ENCODE measurements at regions not wholly inside any gene's neighbourhood (a gene's known extent, or its start where the extent isn't known, plus 50 kb on each side); places are given as distances from the start of the nearest gene placed in this dataset.

DNA sequence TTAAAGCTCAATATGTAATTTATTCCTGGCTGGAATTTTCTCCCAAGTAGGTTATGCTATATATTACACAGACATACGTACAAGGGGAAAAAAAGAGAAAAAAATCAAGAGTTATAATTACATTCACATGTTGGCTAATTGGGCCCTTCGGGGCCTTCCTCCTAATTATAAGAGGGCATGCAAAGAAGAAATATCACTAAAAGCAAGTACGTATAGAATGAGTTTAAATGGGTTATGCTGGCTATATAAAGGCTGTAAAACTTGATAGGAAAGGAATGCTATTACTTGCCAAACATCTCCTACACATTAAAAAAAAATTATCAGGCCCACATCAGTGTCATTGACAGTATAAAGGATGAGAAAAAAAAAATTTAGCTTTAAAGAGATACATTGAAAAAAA lies 1396.1 kb upstream of the ADGRL4 start:
- no peaks in the 10 kb centered on the region for H3K27me3 ChIP-seq (ENCODE audit: control insufficient read depth in 3 of 3, insufficient read depth in 3 of 3, low read length in 3 of 3)
- H3K4me1 ChIP-seq (ENCODE audit: control insufficient read depth in 3 of 3, insufficient read depth in 3 of 3, low read length in 3 of 3) = no peaks in the 10 kb centered on the region
- no peaks in the 10 kb centered on the region for H3K9me3 ChIP-seq (ENCODE audit: control insufficient read depth in 3 of 3, low read length in 3 of 3)
- H3K9ac ChIP-seq (ENCODE audit: low read depth in 1 of 3, low read length in 3 of 3) = no peak overlapping the region
- H3K27ac ChIP-seq (ENCODE audit: low read depth, low read length) = no peak overlapping the region
- no peak overlapping the region for H3K4me3 ChIP-seq (ENCODE audit: low read length in 3 of 3)
- H3K36me3 ChIP-seq (ENCODE audit: control insufficient read depth in 3 of 3, insufficient read depth in 3 of 3, low read length in 3 of 3) = no peaks in the 10 kb centered on the region

DNA sequence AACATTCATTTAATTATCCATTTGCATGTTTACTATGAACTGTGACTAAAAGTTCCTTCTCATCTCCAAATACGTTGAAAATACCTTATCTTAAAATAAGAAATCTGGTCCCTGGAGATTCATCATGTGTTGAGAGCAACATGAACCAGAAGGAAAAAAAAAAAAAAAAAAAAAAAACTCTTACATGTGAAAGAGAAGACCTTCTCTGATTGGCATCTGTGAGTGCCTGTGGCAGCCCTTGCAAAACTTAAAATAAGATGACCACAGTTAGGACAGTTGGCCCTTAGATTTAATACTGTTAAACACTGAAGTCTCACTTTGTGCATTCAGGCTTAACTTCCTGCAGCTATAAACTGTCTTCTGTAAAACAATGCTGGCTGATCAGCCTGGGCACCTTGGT lies 1395.2 kb upstream of the ADGRL4 start:
- H3K36me3 ChIP-seq (ENCODE audit: control insufficient read depth in 3 of 3, insufficient read depth in 3 of 3, low read length in 3 of 3) = no peaks in the 10 kb centered on the region
- no peaks in the 10 kb centered on the region for H3K27me3 ChIP-seq (ENCODE audit: control insufficient read depth in 3 of 3, insufficient read depth in 3 of 3, low read length in 3 of 3)
- H3K4me3 ChIP-seq (ENCODE audit: low read length in 3 of 3) = no peak overlapping the region
- H3K4me1 ChIP-seq (ENCODE audit: control insufficient read depth in 3 of 3, insufficient read depth in 3 of 3, low read length in 3 of 3) = no peaks in the 10 kb centered on the region
- H3K27ac ChIP-seq (ENCODE audit: low read depth, low read length) = no peak overlapping the region
- no peak overlapping the region for H3K9ac ChIP-seq (ENCODE audit: low read depth in 1 of 3, low read length in 3 of 3)
- H3K9me3 ChIP-seq (ENCODE audit: control insufficient read depth in 3 of 3, low read length in 3 of 3) = no peaks in the 10 kb centered on the region

DNA sequence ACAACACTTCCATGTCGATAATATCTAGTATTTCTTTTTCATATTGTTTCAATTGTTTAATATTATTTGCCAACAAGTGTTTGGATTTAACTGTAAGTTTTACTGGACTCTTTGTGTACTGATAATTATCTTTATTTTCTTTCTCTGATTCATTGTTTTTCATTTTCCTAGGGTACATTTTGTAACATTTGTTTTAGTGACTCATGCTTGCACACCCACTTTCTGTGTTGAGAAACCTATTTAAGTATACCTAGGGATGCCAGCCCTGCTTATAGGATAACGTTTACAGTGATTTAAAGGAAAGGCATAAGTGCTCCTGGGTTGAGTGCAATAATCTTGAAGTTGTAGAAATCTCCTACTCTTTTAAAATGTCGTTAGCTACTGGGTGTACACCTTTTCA lies 1386.0 kb upstream of the ADGRL4 start:
- no peaks in the 10 kb centered on the region for H3K4me1 ChIP-seq (ENCODE audit: control insufficient read depth in 3 of 3, insufficient read depth in 3 of 3, low read length in 3 of 3)
- H3K9ac ChIP-seq (ENCODE audit: low read depth in 1 of 3, low read length in 3 of 3) = no peak overlapping the region
- no peak overlapping the region for H3K27ac ChIP-seq (ENCODE audit: low read depth, low read length)
- H3K27me3 ChIP-seq (ENCODE audit: control insufficient read depth in 3 of 3, insufficient read depth in 3 of 3, low read length in 3 of 3) = no peaks in the 10 kb centered on the region
- no peaks in the 10 kb centered on the region for H3K9me3 ChIP-seq (ENCODE audit: control insufficient read depth in 3 of 3, low read length in 3 of 3)
- H3K36me3 ChIP-seq (ENCODE audit: control insufficient read depth in 3 of 3, insufficient read depth in 3 of 3, low read length in 3 of 3) = no peaks in the 10 kb centered on the region
- no peak overlapping the region for H3K4me3 ChIP-seq (ENCODE audit: low read length in 3 of 3)

GRCh38 chr1:80385650-80386049 lies 1379.1 kb upstream of the ADGRL4 start:
- Histone ChIP-seq H3K27me3 (ENCODE audit: control insufficient read depth in 3 of 3, insufficient read depth in 3 of 3, low read length in 3 of 3) (no peaks in the 10 kb centered on the region), H3K9ac (ENCODE audit: low read depth in 1 of 3, low read length in 3 of 3) (no peak overlapping the region), H3K4me3 (ENCODE audit: low read length in 3 of 3) (no peak overlapping the region), H3K9me3 (ENCODE audit: control insufficient read depth in 3 of 3, low read length in 3 of 3) (no peaks in the 10 kb centered on the region), H3K4me1 (ENCODE audit: control insufficient read depth in 3 of 3, insufficient read depth in 3 of 3, low read length in 3 of 3) (no peaks in the 10 kb centered on the region), H3K27ac (ENCODE audit: low read depth, low read length) (no peak overlapping the region), H3K36me3 (ENCODE audit: control insufficient read depth in 3 of 3, insufficient read depth in 3 of 3, low read length in 3 of 3) (no peaks in the 10 kb centered on the region)

GRCh38 chr1:80384959-80385358 lies 1378.4 kb upstream of the ADGRL4 start:
- Histone ChIP-seq H3K27me3 (ENCODE audit: control insufficient read depth in 3 of 3, insufficient read depth in 3 of 3, low read length in 3 of 3) (no peaks in the 10 kb centered on the region), H3K9me3 (ENCODE audit: control insufficient read depth in 3 of 3, low read length in 3 of 3) (no peaks in the 10 kb centered on the region), H3K9ac (ENCODE audit: low read depth in 1 of 3, low read length in 3 of 3) (no peak overlapping the region), H3K27ac (ENCODE audit: low read depth, low read length) (no peak overlapping the region), H3K4me3 (ENCODE audit: low read length in 3 of 3) (no peak overlapping the region), H3K4me1 (ENCODE audit: control insufficient read depth in 3 of 3, insufficient read depth in 3 of 3, low read length in 3 of 3) (no peaks in the 10 kb centered on the region), H3K36me3 (ENCODE audit: control insufficient read depth in 3 of 3, insufficient read depth in 3 of 3, low read length in 3 of 3) (no peaks in the 10 kb centered on the region)

GRCh38 chr1:80384083-80384830 lies 1377.7 kb upstream of the ADGRL4 start:
- H3K9me3 ChIP-seq (ENCODE audit: control insufficient read depth in 3 of 3, low read length in 3 of 3) = no peaks in the 10 kb centered on the region

GRCh38 chr1:80375662-80376061 lies 1369.1 kb upstream of the ADGRL4 start:
- Histone ChIP-seq H3K27ac (ENCODE audit: low read depth, low read length) (no peak overlapping the region), H3K27me3 (ENCODE audit: control insufficient read depth in 3 of 3, insufficient read depth in 3 of 3, low read length in 3 of 3) (no peaks in the 10 kb centered on the region), H3K36me3 (ENCODE audit: control insufficient read depth in 3 of 3, insufficient read depth in 3 of 3, low read length in 3 of 3) (no peaks in the 10 kb centered on the region), H3K4me1 (ENCODE audit: control insufficient read depth in 3 of 3, insufficient read depth in 3 of 3, low read length in 3 of 3) (no peaks in the 10 kb centered on the region), H3K9ac (ENCODE audit: low read depth in 1 of 3, low read length in 3 of 3) (no peak overlapping the region), H3K9me3 (ENCODE audit: control insufficient read depth in 3 of 3, low read length in 3 of 3) (no peaks in the 10 kb centered on the region), H3K4me3 (ENCODE audit: low read length in 3 of 3) (no peak overlapping the region)

More at GRCh38 chr1:80384083-80384830, 1377.7 kb upstream of the ADGRL4 start:
- no peaks in the 10 kb centered on the region for H3K27me3 ChIP-seq (ENCODE audit: control insufficient read depth in 3 of 3, insufficient read depth in 3 of 3, low read length in 3 of 3)
- no peak overlapping the region for H3K9ac ChIP-seq (ENCODE audit: low read depth in 1 of 3, low read length in 3 of 3)
- no peak overlapping the region for H3K27ac ChIP-seq (ENCODE audit: low read depth, low read length)
- no peaks in the 10 kb centered on the region for H3K4me1 ChIP-seq (ENCODE audit: control insufficient read depth in 3 of 3, insufficient read depth in 3 of 3, low read length in 3 of 3)
- H3K4me3 ChIP-seq (ENCODE audit: low read length in 3 of 3) = no peak overlapping the region
- H3K36me3 ChIP-seq (ENCODE audit: control insufficient read depth in 3 of 3, insufficient read depth in 3 of 3, low read length in 3 of 3) = no peaks in the 10 kb centered on the region

DNA sequence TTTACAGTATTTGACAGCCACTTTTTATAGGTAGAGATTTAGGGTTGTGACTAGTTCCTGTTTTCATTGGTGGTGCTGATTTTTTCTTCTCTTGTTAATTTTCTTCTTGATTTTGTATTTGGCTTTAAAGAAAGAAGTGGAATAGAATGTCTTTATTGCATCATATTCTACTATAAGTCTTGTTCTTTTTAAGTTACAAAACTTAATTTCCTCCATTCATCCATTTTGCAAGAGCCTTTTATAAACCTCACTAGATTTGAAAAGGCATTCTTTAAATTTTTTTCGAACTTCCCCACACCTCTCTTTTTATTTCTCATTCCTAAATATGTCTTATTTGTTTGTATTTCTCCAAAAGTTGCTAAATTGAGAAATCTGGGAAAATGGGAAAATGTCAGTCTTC lies 1368.6 kb upstream of the ADGRL4 start:
- H3K36me3 ChIP-seq (ENCODE audit: control insufficient read depth in 3 of 3, insufficient read depth in 3 of 3, low read length in 3 of 3) = no peaks in the 10 kb centered on the region
- H3K4me3 ChIP-seq (ENCODE audit: low read length in 3 of 3) = no peak overlapping the region
- H3K4me1 ChIP-seq (ENCODE audit: control insufficient read depth in 3 of 3, insufficient read depth in 3 of 3, low read length in 3 of 3) = no peaks in the 10 kb centered on the region
- H3K27me3 ChIP-seq (ENCODE audit: control insufficient read depth in 3 of 3, insufficient read depth in 3 of 3, low read length in 3 of 3) = no peaks in the 10 kb centered on the region
- H3K27ac ChIP-seq (ENCODE audit: low read depth, low read length) = no peak overlapping the region
- H3K9ac ChIP-seq (ENCODE audit: low read depth in 1 of 3, low read length in 3 of 3) = no peak overlapping the region
- no peaks in the 10 kb centered on the region for H3K9me3 ChIP-seq (ENCODE audit: control insufficient read depth in 3 of 3, low read length in 3 of 3)

DNA sequence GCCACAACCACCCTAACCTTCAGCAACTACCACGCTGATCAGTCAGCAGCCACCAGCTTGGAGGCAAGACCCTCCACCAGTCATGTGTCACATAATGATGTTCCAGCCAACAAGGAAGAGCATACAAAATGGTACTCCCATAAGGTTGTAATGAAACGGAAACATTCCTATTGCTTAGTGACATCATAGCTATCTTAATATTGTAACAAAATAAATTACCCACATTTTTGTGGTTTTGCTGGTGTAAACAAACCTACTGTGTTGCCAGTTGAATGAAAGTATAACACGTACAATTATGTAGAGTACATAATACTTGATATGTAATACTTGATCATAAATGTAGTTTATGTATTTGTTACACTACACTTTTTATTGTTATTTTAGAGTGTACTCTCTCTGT lies 1363.2 kb upstream of the ADGRL4 start:
- no peaks in the 10 kb centered on the region for H3K9me3 ChIP-seq (ENCODE audit: control insufficient read depth in 3 of 3, low read length in 3 of 3)
- no peak overlapping the region for H3K9ac ChIP-seq (ENCODE audit: low read depth in 1 of 3, low read length in 3 of 3)
- no peaks in the 10 kb centered on the region for H3K27me3 ChIP-seq (ENCODE audit: control insufficient read depth in 3 of 3, insufficient read depth in 3 of 3, low read length in 3 of 3)
- H3K4me1 ChIP-seq (ENCODE audit: control insufficient read depth in 3 of 3, insufficient read depth in 3 of 3, low read length in 3 of 3) = no peaks in the 10 kb centered on the region
- no peak overlapping the region for H3K27ac ChIP-seq (ENCODE audit: low read depth, low read length)
- H3K36me3 ChIP-seq (ENCODE audit: control insufficient read depth in 3 of 3, insufficient read depth in 3 of 3, low read length in 3 of 3) = no peaks in the 10 kb centered on the region
- H3K4me3 ChIP-seq (ENCODE audit: low read length in 3 of 3) = no peak overlapping the region

GRCh38 chr1:80367058-80367457 lies 1360.5 kb upstream of the ADGRL4 start:
- no peak overlapping the region for H3K27ac ChIP-seq (ENCODE audit: low read depth, low read length)
- H3K4me1 ChIP-seq (ENCODE audit: control insufficient read depth in 3 of 3, insufficient read depth in 3 of 3, low read length in 3 of 3) = no peaks in the 10 kb centered on the region
- H3K9ac ChIP-seq (ENCODE audit: low read depth in 1 of 3, low read length in 3 of 3) = no peak overlapping the region
- H3K9me3 ChIP-seq (ENCODE audit: control insufficient read depth in 3 of 3, low read length in 3 of 3) = no peaks in the 10 kb centered on the region
- H3K36me3 ChIP-seq (ENCODE audit: control insufficient read depth in 3 of 3, insufficient read depth in 3 of 3, low read length in 3 of 3) = no peaks in the 10 kb centered on the region
- no peak overlapping the region for H3K4me3 ChIP-seq (ENCODE audit: low read length in 3 of 3)
- no peaks in the 10 kb centered on the region for H3K27me3 ChIP-seq (ENCODE audit: control insufficient read depth in 3 of 3, insufficient read depth in 3 of 3, low read length in 3 of 3)
